Mesendoderm (in vitro differentiated cells): ENCODE measurements at regions not wholly inside any gene's neighbourhood (a gene's known extent, or its start where the extent isn't known, plus 50 kb on each side); places are given as distances from the start of the nearest gene placed in this dataset.

Source experiments
- DNase-seq: peaks from one replicate; pipeline ENCODE4 v3.0.0; 2013
- H2AK5ac ChIP-seq: 2 replicates; pipeline ENCODE4 v1.6.1; 2013; ENCODE audit warnings: low read length, inconsistent platforms
- H2BK120ac ChIP-seq: 2 replicates; pipeline ENCODE4 v1.6.1; 2013; ENCODE audit warnings: low read depth, mild to moderate bottlenecking, low read length, moderate library complexity, mixed read lengths
- H2BK15ac ChIP-seq: replicated peaks from 2 replicates; pipeline ENCODE4 v1.6.1; 2013; ENCODE audit warnings: low read depth, mild to moderate bottlenecking, moderate library complexity
- H2BK5ac ChIP-seq: 2 replicates; pipeline ENCODE4 v1.6.1; 2013; ENCODE audit warnings: low read length, inconsistent platforms
- H3K18ac ChIP-seq: 2 replicates; pipeline ENCODE4 v1.6.1; 2013; ENCODE audit warnings: mild to moderate bottlenecking, low read length, mixed read lengths
- H3K23ac ChIP-seq: one replicate; pipeline ENCODE4 v1.6.1; 2013; ENCODE audit warnings: low read length
- H3K27ac ChIP-seq: 2 replicates; pipeline ENCODE4 v1.5.1; 2013; ENCODE audit warnings: low read depth, mild to moderate bottlenecking, inconsistent platforms, low read length, moderate library complexity
- H3K27me3 ChIP-seq: 2 replicates; pipeline ENCODE4 v1.6.1; 2013; ENCODE audit warnings: low read length, control low read depth, mild to moderate bottlenecking, inconsistent platforms; ENCODE audit not compliant: insufficient read depth, poor library complexity
- H3K36me3 ChIP-seq: 2 replicates; pipeline ENCODE4 v1.6.1; 2013; ENCODE audit warnings: low read length, inconsistent platforms; ENCODE audit not compliant: control insufficient read depth, insufficient read depth
- H3K4ac ChIP-seq: one replicate; pipeline ENCODE4 v1.6.1; 2013; ENCODE audit warnings: low read depth, mild to moderate bottlenecking, low read length, moderate library complexity
- H3K4me1 ChIP-seq: 2 replicates; pipeline ENCODE4 v1.6.1; 2013; ENCODE audit warnings: low read depth, low read length, inconsistent platforms; ENCODE audit not compliant: control insufficient read depth
- H3K4me2 ChIP-seq: 2 replicates; pipeline ENCODE4 v1.6.1; 2013; ENCODE audit warnings: low read length
- H3K4me3 ChIP-seq: 2 replicates; pipeline ENCODE4 v1.5.1; 2013; ENCODE audit warnings: mild to moderate bottlenecking, low read length
- H3K56ac ChIP-seq: one replicate; pipeline ENCODE4 v1.6.1; 2013; ENCODE audit warnings: low read length
- H3K79me1 ChIP-seq: 2 replicates; pipeline ENCODE4 v1.6.1; 2013; ENCODE audit warnings: low read length, inconsistent platforms
- H3K79me2 ChIP-seq: 2 replicates; pipeline ENCODE4 v1.6.1; 2013; ENCODE audit warnings: mild to moderate bottlenecking, low read length; ENCODE audit not compliant: control insufficient read depth, insufficient read depth
- H3K9ac ChIP-seq: 2 replicates; pipeline ENCODE4 v1.6.1; 2013; ENCODE audit warnings: low read length, inconsistent platforms
- H4K5ac ChIP-seq: one replicate; pipeline ENCODE4 v1.6.1; 2013; ENCODE audit warnings: low read length
- H4K8ac ChIP-seq: one replicate; pipeline ENCODE4 v1.6.1; 2013; ENCODE audit warnings: low read depth, mild to moderate bottlenecking, control low read depth, low read length, moderate library complexity
- WGBS: extraction: QIAGEN DNeasy Blood & Tissue Kit; methylation state at CpG from one replicate; pipeline ENCODE4 v1.1.7; 2013; ENCODE audit warnings: low lambda C conversion rate, missing lambda C conversion rate; ENCODE audit not compliant: insufficient coverage; ENCODE audit errors: extremely low coverage; 5-methylcytosine and 5-hydroxymethylcytosine counted together

DNA sequence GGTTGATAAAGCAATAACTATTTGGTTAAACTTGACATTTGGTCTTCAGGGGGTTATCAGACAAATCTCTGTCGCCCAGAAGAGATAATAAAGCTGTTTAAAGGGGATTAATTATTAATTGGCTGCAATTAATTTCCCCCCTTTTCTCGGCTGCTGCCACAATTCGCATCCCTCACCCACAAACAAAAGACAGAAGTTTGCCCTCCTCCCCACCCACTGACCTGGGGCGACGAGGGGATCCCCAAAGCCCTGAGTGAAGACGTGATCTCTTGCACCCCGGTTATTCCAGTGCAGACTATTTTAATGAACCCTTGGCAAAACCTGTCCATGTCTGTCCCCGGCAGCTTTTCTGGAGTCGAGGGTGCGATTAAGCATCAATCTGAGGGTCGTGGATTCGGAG, 55.7 kb upstream of the TMEM33 start:
- Histone ChIP-seq H3K23ac (no peak overlapping the region), H3K27me3 (peaks cover 78% of the 10 kb centered on the region), H3K4me2 (no peak overlapping the region), H3K18ac (no peak overlapping the region), H3K9ac (no peak overlapping the region), H3K4me1 (no peaks in the 10 kb centered on the region), H3K27ac (no peak overlapping the region), H3K4me3 (no peak overlapping the region), H3K79me2 (no peaks in the 10 kb centered on the region), H2BK15ac (no peak overlapping the region), H2BK120ac (no peak overlapping the region), H2AK5ac (no peak overlapping the region), H3K79me1 (no peaks in the 10 kb centered on the region), H3K4ac (no peak overlapping the region), H3K56ac (no peak overlapping the region), H3K36me3 (no peaks in the 10 kb centered on the region), H4K5ac (no peak overlapping the region), H2BK5ac (no peak overlapping the region), H4K8ac (no peak overlapping the region)
- WGBS = no CpG with 5 or more reads among the region's 12 CpGs
- no peak for DNase-seq

DNA sequence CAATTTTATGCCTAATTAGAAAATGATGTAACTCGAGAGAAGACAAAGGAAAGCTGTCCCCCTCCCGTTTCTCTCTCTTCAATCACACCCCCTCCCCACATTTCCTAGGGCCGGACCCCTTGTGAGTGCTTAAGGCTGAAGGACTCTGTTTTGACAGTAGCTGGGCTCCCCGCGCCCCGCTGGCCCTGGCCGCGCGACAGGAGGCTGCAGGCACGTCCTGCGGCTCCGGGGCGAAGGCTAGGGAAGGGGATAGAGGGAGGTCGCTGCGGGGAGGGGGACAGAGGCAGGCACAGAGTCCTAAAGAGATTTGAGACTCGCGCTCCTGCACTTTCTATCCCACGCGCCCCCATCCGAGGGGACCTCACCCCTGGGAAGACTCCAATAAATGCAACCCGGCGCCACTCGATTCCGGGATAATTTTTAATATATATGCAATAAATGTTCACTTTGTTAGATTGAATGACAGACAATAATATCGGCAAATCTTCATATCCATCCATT, 56.2 kb upstream of the TMEM33 start:
- Histone ChIP-seq H3K36me3 (no peaks in the 10 kb centered on the region), H3K4me2 (no peak overlapping the region), H3K9ac (no peak overlapping the region)

DNA sequence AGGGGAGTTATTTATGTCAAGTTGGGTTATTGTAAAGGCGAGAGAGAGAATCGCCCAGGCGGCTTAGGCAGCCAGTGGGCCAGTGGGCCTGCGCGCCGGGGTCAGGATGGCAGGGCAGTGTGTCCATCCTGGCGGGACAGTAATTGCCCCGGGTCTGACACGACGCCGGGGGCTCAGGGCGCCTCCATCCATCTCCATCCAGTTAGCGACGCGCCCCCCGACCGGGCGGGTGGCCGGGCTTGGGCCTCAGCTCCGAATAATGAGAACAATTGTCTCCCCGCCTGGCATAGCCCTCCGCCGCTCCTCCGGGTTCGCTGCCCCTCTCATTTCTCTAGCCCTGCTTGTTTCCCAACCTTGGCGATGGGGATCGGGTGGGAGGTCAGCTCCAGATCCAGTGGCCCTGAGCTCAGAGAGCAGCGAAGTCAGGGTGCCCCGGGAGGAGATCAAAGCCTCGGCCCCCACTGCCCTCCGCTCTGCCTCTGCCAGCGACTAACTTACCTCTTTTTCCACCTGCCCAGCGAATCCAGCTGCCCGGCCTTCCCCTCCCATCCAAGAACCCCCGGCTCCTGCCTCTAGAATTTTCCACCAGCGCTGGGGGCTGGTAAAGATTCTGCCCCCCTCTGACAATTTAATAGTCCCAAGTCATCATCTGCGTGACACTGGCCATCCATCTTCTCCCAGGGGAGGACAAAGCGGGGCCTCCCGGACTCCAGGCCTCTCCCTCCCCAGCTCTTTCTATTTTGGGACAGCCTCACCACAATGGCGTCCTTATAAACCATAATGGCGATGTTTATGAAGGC, 56.9 kb upstream of the TMEM33 start:
- H4K5ac ChIP-seq = no peak overlapping the region
- no peak overlapping the region for H3K9ac ChIP-seq
- no peak overlapping the region for H3K4me3 ChIP-seq
- no CpG with 5 or more reads among the region's 41 CpGs for WGBS
- DNase-seq = no peak
- H2BK15ac ChIP-seq = no peak overlapping the region
- H3K4ac ChIP-seq = no peak overlapping the region
- no peak overlapping the region for H3K4me2 ChIP-seq
- H3K79me1 ChIP-seq = no peaks in the 10 kb centered on the region
- H3K27me3 ChIP-seq = peaks cover 86% of the 10 kb centered on the region
- no peak overlapping the region for H3K56ac ChIP-seq
- H3K4me1 ChIP-seq = no peaks in the 10 kb centered on the region
- no peak overlapping the region for H2BK120ac ChIP-seq
- no peak overlapping the region for H3K27ac ChIP-seq
- no peak overlapping the region for H2AK5ac ChIP-seq
- no peak overlapping the region for H2BK5ac ChIP-seq
- no peaks in the 10 kb centered on the region for H3K79me2 ChIP-seq
- no peak overlapping the region for H4K8ac ChIP-seq
- H3K36me3 ChIP-seq = no peaks in the 10 kb centered on the region
- H3K23ac ChIP-seq = no peak overlapping the region
- no peak overlapping the region for H3K18ac ChIP-seq

More for the DNA sequence above, 56.2 kb upstream of the TMEM33 start:
- Histone ChIP-seq H4K5ac (no peak overlapping the region), H2BK5ac (no peak overlapping the region), H3K23ac (no peak overlapping the region), H2BK15ac (no peak overlapping the region), H3K79me2 (no peaks in the 10 kb centered on the region), H3K79me1 (no peaks in the 10 kb centered on the region), H4K8ac (no peak overlapping the region), H3K4me3 (no peak overlapping the region), H3K56ac (no peak overlapping the region), H2BK120ac (no peak overlapping the region), H3K4ac (no peak overlapping the region), H3K18ac (no peak overlapping the region), H3K4me1 (no peaks in the 10 kb centered on the region), H3K27ac (no peak overlapping the region), H2AK5ac (no peak overlapping the region), H3K27me3 (peaks cover 81% of the 10 kb centered on the region)
- DNase-seq = peak; percentile 16
- WGBS = no CpG with 5 or more reads among the region's 25 CpGs

GRCh38 chr4:41877020-41877796, 58.0 kb upstream of the TMEM33 start:
- Histone ChIP-seq H3K4me3 (no peak overlapping the region), H3K56ac (no peak overlapping the region), H3K4ac (no peak overlapping the region), H3K18ac (no peak overlapping the region), H3K79me2 (no peaks in the 10 kb centered on the region), H3K27me3 (peaks cover 93% of the 10 kb centered on the region), H2BK120ac (no peak overlapping the region), H3K27ac (no peak overlapping the region), H3K4me2 (no peak overlapping the region), H3K4me1 (no peaks in the 10 kb centered on the region), H3K79me1 (no peaks in the 10 kb centered on the region), H4K5ac (no peak overlapping the region), H3K36me3 (no peaks in the 10 kb centered on the region), H3K23ac (no peak overlapping the region), H3K9ac (no peak overlapping the region), H2AK5ac (no peak overlapping the region), H4K8ac (no peak overlapping the region), H2BK15ac (no peak overlapping the region), H2BK5ac (no peak overlapping the region)
- WGBS = no CpG with 5 or more reads among the region's 7 CpGs
- no peak for DNase-seq

- no peaks in the 10 kb centered on the region for H3K36me3 ChIP-seq
- H3K4ac ChIP-seq = no peak overlapping the region
- no peaks in the 10 kb centered on the region for H3K79me1 ChIP-seq
- no peak overlapping the region for H3K27ac ChIP-seq
- H2BK5ac ChIP-seq = no peak overlapping the region
- peaks cover 77% of the 10 kb centered on the region for H3K27me3 ChIP-seq
- no peak overlapping the region for H2BK120ac ChIP-seq
- H2BK15ac ChIP-seq = no peak overlapping the region
- no peak overlapping the region for H3K23ac ChIP-seq
- H3K9ac ChIP-seq = no peak overlapping the region
- no peak overlapping the region for H3K18ac ChIP-seq
- H4K5ac ChIP-seq = no peak overlapping the region
- H4K8ac ChIP-seq = no peak overlapping the region
- DNase-seq = no peak
- no peaks in the 10 kb centered on the region for H3K79me2 ChIP-seq
- no peak overlapping the region for H3K4me3 ChIP-seq
- H3K56ac ChIP-seq = no peak overlapping the region
- no peak overlapping the region for H2AK5ac ChIP-seq
- H3K4me2 ChIP-seq = no peak overlapping the region
- no peaks in the 10 kb centered on the region for H3K4me1 ChIP-seq
Measured at GRCh38 chr4:41874873-41875272, 60.4 kb upstream of the TMEM33 start.
